GM19372 (cell line): ENCODE measurements at regions not wholly inside any gene's neighbourhood (a gene's known extent, or its start where the extent isn't known, plus 50 kb on each side); places are given as distances from the start of the nearest gene placed in this dataset.
"Not testable (repeated sequence)": the region's sequence is repeated elsewhere in the genome, so short reads cannot be mapped to it uniquely, and the experiment has no call there.

Source experiments
- ATAC-seq: cut with Tn5 transposase; IDR thresholded peaks from one replicate; pipeline ENCODE4 v1.9.1; 2021; ENCODE audit warnings: mild to moderate bottlenecking, low read depth, moderate library complexity; ENCODE audit not compliant: unreplicated experiment

DNA sequence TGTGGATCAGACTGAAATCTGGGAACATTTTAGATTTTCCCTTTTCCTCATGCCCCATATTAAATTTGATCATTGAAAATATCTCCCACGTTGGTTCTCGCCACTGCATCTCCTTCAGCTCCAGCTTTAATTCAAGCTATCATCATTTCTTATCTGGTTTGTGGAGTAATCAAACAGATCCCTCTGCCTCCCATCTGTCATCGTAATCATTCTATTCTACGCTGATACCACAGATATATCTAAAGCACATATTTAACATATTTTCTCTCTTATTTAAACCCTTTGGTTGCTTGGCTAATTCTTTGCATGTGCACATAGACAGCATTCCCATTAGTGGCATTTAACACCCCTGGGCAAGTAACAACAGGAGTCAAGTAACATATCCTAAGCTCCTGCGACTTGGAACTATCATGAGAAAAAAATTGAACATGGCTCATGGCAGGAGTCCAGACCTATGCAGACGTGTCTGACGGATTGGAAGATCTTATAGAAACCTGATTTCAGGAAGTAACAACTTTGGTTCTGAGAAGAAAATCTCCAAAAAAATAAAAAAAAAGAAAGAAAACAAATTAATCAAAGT is 158.8 kb upstream of the KYNU start:
- no peak for ATAC-seq

GRCh38 chr2:142716463-142717242 is 160.8 kb upstream of the KYNU start:
- ATAC-seq, result no peak

GRCh38 chr2:142714600-142714999 is 162.9 kb upstream of the KYNU start:
- ATAC-seq, result peak; percentile 51

DNA sequence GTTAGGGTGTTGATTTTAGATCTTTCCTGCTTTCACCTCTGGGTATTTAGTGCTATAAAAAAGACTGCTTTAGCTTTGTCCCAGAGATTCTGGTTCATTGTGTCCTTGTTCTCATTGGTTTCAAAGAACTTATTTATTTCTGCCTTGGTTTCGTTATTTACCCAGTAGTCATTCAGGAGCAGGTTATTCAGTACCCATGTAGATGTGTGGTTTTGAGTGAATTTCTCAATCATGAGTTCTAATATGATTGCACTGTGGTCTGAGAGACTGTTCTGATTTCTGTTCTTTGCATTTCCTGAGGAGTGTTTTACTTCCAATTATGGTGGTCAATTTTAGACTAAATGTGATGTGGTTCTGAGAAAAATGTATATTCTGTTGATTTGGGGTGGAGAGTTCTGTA is 167.1 kb upstream of the KYNU start:
- ATAC-seq, result no peak

- no peak for ATAC-seq
Observed at GRCh38 chr2:142707318-142707717, 170.1 kb upstream of the KYNU start.

- not testable (repeated sequence) for ATAC-seq
Observed at GRCh38 chr2:142702397-142702796, 175.1 kb upstream of the KYNU start.

GRCh38 chr2:142695350-142696257 is 181.9 kb upstream of the KYNU start:
- ATAC-seq, result not testable (repeated sequence)

DNA sequence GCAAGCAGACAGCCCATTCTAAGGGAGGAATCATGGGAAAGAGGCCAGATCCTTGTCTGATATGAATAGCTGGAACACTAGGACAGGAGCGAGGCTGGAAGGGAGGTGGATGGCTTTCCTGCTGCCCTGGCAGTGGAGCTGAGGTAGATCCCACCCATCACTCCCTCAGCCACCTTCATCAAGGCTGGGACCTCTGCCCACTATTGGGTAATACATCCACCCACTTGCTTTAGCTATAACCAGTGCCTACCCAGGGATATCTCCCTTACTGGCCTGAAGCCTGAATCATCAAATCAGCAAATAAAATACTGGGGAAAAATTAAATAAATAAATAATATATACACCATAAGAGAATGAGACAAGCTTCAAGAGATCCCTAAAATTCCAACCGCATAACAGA is 183.2 kb upstream of the KYNU start:
- no peak for ATAC-seq

DNA sequence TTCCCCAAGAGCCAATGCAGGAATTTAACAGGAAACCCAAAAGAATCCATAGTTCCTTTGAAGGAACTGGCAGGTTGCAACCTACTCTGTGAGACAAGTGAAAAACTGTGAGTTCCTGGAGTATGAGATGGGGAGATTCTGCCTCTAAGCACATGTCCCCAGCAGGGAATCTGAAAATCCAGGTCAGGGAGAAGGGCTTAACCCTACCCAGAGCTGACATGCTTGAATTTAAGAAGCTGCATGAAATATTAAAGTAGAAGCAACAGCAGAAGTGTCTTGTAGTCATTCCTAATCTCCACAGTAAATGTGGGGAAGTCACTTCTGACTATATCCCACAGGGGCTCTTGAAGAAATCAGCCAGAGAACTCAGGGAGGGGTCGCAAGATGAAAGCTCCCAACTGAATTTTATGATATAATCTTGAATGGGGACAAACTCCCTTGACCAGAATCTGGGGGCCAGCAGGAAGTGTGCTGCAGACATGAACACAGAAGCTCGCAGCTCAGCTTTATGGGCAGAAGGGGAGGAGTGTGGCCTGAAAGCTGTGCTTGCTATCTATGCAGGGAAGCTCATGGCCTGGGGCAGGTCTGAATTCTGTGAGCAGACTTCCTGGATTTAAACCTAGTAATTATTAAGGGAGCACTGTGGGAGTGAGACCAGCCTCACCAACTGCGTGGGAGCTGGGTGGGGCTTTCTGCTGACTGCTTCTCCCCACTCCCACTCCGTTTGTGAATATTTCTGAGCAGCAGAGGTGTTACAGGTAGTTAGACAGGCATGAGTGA is 184.1 kb upstream of the KYNU start:
- ATAC-seq, result no peak

DNA sequence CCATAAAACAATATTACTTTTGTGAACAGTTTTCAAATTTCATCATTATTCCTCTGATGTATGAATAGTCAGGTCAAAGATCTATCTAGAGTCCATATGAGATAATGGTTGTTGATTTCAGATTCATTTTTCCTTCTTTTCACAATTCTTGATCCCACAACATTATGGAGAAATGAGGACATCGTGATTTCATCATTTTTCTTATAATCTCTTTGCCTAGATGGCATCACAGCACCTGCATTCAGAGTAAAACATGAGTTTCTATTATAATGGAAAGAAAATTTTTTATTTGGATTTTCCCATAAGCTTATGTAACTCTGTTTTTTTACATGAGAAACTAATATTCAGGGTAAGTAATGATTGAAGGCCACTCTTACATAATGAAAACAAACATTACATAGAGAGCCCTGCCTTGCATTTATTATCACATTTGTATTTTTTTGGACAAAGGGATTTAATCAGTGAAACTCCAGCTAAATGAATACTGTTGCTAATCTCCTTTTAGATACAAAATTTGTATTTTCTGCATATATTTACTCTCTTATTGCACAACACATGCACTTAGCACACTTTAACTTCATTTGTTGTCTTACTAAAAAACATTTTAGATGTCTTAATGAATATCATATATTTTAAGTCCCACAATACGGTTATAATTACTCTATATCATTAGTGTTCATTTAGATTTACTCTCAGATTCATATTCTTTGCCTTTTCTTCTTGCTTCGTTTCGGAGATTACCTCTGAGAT is 188.4 kb upstream of the KYNU start:
- no peak for ATAC-seq

GRCh38 chr2:142687509-142687908 is 190.0 kb upstream of the KYNU start:
- ATAC-seq, result no peak

DNA sequence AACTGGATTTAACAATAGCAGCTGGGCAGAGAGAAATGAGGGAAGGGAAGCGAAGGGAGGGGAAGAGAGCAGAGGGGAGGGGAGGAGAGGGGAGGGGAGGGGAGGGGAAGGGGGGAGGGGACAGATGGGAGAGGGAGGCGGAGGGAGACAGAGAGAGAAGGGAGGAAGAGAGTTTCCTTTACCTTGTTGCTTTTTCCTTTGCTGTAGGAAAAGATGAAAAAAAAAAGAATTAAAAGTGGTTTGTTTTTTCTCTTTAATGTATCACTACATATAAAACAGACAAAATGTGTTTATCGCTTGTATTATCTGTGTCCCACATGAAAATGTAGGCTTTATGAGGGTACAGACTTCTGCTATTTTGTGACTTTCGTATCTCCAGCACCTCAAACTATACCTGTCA is 190.4 kb upstream of the KYNU start:
- no peak for ATAC-seq

- no peak for ATAC-seq
Observed at GRCh38 chr2:142684667-142685066, 192.8 kb upstream of the KYNU start.

GRCh38 chr2:142682528-142682927 is 194.9 kb upstream of the KYNU start:
- ATAC-seq, result no peak

- no peak for ATAC-seq
Observed at GRCh38 chr2:142681952-142682351, 195.5 kb upstream of the KYNU start.

DNA sequence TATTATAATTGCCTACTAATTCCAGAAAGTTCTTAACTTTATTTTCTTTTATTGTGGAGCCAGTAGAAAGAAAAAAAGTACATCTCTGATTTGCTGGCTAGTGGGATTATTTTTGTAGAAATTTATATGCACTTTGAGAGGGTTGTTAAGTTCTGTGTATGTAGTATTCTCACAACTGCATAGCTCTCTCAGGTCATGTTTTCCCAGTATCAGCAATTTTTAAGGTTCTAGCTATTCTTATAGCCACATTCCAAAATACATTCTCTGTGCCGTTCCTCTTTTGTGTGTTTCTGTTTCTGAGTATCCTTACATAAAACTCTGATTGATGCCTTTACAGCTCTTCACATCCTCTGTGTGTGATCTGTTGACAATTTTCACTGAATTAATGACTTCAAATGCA is 199.3 kb upstream of the KYNU start:
- no peak for ATAC-seq

DNA sequence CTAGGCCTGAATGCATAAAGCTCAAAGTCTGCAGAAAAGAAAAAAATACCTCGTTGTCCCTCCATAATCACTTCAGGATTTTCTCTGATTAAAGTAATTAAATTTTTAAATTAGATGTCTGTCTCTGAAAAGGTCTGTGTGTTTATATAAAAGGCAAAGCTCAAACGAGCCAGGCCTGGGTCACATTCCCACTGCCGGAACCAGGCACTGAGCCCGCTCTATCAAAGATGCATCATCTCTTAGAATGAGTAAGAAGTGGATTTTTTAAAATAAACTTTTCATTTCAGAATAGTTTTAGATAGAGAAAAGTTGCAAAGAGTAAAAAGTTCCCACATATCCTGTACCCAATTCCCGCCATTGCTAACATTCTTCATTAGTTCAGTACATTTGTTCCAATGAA is 202.1 kb upstream of the KYNU start:
- no peak for ATAC-seq

DNA sequence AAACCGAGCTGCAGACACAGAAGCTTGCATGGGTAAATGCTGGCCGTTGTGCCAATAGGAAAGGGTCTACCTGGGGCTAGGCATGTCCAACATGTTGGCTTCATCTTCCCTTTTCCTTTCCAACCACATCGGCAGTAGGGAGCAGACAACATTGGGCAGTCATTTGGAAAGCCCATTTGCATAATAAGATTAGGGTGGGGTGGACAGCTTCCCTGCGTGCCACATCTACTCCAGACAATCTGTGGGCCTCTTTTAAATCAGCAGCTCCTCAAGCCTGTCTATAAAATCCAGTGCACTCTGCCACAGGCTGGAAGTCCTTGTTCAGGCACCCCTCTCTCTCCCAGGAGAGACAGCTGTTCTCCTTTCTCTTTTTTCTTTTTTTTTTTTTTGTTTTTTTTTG is 203.6 kb upstream of the KYNU start:
- ATAC-seq, result no peak

DNA sequence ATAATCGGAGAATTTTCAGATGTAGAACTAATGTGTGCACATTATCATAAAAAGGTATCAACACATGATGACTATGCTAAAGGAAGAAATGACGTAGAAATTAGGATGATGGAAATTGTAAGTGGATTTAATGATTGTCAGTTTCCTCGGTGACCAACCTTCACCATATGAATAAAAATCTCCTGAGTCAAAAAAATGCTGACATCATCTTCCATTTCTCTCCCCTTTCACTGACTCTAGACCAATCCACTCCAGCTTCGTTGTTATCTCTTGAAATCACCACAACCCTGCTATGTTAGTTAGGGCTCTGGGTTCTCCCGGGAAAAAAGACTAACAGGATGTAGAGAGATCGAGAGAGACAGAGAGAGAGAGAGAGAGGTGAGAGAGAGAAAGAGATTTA is 204.8 kb upstream of the KYNU start:
- ATAC-seq, result no peak

DNA sequence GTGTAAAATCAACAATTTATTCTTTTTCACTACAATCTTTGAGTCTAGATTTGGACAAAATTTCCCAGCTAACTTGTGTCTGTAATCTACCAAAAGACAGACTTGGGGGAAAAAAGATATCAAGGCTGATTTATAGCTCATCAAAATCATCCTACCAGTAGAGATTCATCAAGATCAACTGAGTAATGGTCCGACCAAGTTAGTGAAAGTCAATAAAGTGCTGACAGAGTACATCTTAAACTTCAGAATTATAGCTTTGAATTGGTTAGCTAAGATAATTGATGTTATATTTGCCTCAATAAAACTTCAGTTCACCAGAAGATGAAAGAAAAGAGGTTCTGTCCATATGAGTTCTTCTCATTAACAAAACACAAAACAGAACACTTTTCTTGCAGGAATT is 207.1 kb upstream of the KYNU start:
- ATAC-seq, result no peak
